HCT116 (cell line): ENCODE measurements at regions not wholly inside any gene's neighbourhood (a gene's known extent, or its start where the extent isn't known, plus 50 kb on each side); places are given as distances from the start of the nearest gene placed in this dataset.

Experiments used
- CEBPB ChIP-seq: IDR thresholded peaks from 2 replicates; pipeline ENCODE4 v1.6.1; 2012; ENCODE audit warnings: low read depth
- EZH2phosphoT487 ChIP-seq: fragments of 200-600 bp; IDR thresholded peaks from 2 replicates; pipeline ENCODE4 v1.6.1; 2018; ENCODE audit warnings: antibody characterized with exemption, borderline replicate concordance
- POLR2A ChIP-seq: IDR thresholded peaks from 2 replicates; pipeline ENCODE4 v1.7.0; 2011; ENCODE audit warnings: borderline replicate concordance; ENCODE audit not compliant: insufficient read depth, insufficient read length; ENCODE audit errors: extremely low read depth
- TCF7L2 ChIP-seq: IDR thresholded peaks from 2 replicates; pipeline ENCODE4 v1.7.0; 2011; ENCODE audit warnings: borderline replicate concordance, inconsistent platforms; ENCODE audit not compliant: insufficient read depth, insufficient read length; ENCODE audit errors: extremely low read depth
- ZNF274 ChIP-seq: fragments of 200-500 bp; sonication (Bioruptor generic); IDR thresholded peaks from 2 replicates; pipeline ENCODE4 v1.6.1; 2014; ENCODE audit warnings: mild to moderate bottlenecking, low read depth, low read length, inconsistent platforms
- TF ChIP-seq, protein P1 (sequence below), 3 experiments: fragments of 200-600 bp in 1 of 3; sonication (generic) in 1 of 3; IDR thresholded peaks in 2 of 3; conservative IDR thresholded peaks in 1 of 3; 2 replicates each; pipeline ENCODE4 v1.5.1; 2012 to 2017; ENCODE audit warnings: low read depth in 2 of 3, low read length in 2 of 3, antibody characterized with exemption in 1 of 3, borderline replicate concordance in 1 of 3, control low read depth in 1 of 3, mild to moderate bottlenecking in 1 of 3, mixed read lengths in 1 of 3, mixed run types in 1 of 3, moderate library complexity in 1 of 3; ENCODE audit not compliant: insufficient read depth in 1 of 3
- TF ChIP-seq, protein P2 (sequence below): IDR thresholded peaks from 2 replicates; pipeline ENCODE4 v1.6.1; 2012; ENCODE audit warnings: low read depth

DNA sequence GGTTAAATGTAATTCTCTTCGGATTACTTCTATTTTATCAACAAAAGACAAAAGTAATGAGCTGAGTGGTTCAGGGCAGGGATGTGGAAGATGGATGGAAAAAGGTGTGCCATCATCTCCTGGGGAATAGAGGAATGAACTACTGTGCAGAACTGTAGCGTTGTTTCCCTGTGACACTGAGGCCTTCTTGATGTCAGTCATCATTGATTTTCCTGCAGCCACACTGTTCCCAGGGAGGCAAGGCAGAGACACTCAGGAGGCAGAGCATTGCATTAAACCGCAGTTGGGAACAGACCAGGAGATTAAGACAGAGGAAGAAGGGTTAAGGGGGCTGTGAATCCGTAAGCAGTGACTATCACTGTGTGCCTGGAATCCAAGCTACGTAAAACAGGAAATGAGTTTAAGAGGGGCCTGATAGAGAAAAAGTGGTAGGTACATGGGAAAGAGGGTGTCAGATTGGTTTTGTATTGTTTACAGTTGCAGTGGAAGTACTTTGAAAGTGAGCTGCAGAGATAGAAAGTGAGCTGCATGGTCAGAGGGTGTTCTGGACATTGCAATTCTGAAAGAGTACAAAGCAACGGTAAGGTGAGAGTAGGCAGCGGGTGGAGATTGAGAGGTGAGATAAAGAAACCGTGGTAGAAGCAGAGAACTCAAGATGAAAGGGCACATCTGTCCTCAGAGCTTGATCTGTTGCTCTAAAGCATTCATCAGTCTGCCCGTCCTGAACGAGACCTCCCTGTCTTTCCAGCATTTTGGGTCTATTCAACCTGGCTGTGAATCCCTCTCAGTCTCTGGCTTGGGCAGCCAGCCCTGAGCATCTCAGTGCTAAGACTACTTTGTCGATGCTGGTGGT lies 793.4 kb upstream of the CELF4 start:
- TF ChIP-seq, protein P1, sequence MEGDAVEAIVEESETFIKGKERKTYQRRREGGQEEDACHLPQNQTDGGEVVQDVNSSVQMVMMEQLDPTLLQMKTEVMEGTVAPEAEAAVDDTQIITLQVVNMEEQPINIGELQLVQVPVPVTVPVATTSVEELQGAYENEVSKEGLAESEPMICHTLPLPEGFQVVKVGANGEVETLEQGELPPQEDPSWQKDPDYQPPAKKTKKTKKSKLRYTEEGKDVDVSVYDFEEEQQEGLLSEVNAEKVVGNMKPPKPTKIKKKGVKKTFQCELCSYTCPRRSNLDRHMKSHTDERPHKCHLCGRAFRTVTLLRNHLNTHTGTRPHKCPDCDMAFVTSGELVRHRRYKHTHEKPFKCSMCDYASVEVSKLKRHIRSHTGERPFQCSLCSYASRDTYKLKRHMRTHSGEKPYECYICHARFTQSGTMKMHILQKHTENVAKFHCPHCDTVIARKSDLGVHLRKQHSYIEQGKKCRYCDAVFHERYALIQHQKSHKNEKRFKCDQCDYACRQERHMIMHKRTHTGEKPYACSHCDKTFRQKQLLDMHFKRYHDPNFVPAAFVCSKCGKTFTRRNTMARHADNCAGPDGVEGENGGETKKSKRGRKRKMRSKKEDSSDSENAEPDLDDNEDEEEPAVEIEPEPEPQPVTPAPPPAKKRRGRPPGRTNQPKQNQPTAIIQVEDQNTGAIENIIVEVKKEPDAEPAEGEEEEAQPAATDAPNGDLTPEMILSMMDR (IDR thresholded peaks at IDR 0.05 in 2 of 3, conservative IDR thresholded peaks at IDR 0.05 in 1 of 3; ENCODE audit: borderline replicate concordance in 1 of 3, insufficient read depth in 1 of 3, low read depth in 2 of 3, low read length in 2 of 3) = no peak
- TF ChIP-seq CEBPB (no peak), EZH2phosphoT487 (no peak), TCF7L2 (no peak), ZNF274 (no peak), POLR2A (no peak)
- TF ChIP-seq, protein P2, sequence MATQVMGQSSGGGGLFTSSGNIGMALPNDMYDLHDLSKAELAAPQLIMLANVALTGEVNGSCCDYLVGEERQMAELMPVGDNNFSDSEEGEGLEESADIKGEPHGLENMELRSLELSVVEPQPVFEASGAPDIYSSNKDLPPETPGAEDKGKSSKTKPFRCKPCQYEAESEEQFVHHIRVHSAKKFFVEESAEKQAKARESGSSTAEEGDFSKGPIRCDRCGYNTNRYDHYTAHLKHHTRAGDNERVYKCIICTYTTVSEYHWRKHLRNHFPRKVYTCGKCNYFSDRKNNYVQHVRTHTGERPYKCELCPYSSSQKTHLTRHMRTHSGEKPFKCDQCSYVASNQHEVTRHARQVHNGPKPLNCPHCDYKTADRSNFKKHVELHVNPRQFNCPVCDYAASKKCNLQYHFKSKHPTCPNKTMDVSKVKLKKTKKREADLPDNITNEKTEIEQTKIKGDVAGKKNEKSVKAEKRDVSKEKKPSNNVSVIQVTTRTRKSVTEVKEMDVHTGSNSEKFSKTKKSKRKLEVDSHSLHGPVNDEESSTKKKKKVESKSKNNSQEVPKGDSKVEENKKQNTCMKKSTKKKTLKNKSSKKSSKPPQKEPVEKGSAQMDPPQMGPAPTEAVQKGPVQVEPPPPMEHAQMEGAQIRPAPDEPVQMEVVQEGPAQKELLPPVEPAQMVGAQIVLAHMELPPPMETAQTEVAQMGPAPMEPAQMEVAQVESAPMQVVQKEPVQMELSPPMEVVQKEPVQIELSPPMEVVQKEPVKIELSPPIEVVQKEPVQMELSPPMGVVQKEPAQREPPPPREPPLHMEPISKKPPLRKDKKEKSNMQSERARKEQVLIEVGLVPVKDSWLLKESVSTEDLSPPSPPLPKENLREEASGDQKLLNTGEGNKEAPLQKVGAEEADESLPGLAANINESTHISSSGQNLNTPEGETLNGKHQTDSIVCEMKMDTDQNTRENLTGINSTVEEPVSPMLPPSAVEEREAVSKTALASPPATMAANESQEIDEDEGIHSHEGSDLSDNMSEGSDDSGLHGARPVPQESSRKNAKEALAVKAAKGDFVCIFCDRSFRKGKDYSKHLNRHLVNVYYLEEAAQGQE = no peak
